B cell (primary cell): ENCODE measurements at regions not wholly inside any gene's neighbourhood (a gene's known extent, or its start where the extent isn't known, plus 50 kb on each side); places are given as distances from the start of the nearest gene placed in this dataset.

Experiments used
- ATAC-seq: fragments of 200-7000 bp; cut with Tn5 transposase; one replicate; pipeline ENCODE4 v1.10.0; 2021; ENCODE audit warnings: low read depth, mild to moderate bottlenecking, moderate number of reproducible peaks, moderate library complexity
- CTCF ChIA-PET: fragments of 350-600 bp; sonication (Branson Sonifier 250); formaldehyde crosslinking; loops from one replicate; lab custom pipeline; 2021; ENCODE audit warnings: antibody characterized with exemption, inconsistent platforms; lab: Charles Lee
- POLR2A ChIA-PET: fragments of 350-600 bp; sonication (Branson Sonifier 250); formaldehyde crosslinking; loops from one replicate; lab custom pipeline; 2021; ENCODE audit warnings: antibody characterized with exemption; lab: Charles Lee
- DNase-seq: peaks from one replicate; pipeline ENCODE4 v3.0.0; 2013
- H2AFZ ChIP-seq: 2 replicates; pipeline ENCODE4 v1.6.1; 2012; ENCODE audit warnings: mild to moderate bottlenecking, low read depth, low read length; ENCODE audit not compliant: insufficient read depth, poor library complexity, severe bottlenecking
- H3K27ac ChIP-seq, 2 donors: 1 replicate in 1 of 2; 2 replicates in 1 of 2; pipeline ENCODE4 v1.5.1; 2012 to 2013; ENCODE audit warnings: low read length in 2 of 2, mild to moderate bottlenecking in 2 of 2, moderate library complexity in 1 of 2
- H3K27me3 ChIP-seq, 4 experiments: fragments of 200-600 bp in 1 of 4; sonication (generic) in 1 of 4; replicated peaks in 1 of 4; 1 replicate in 2 of 4; 2 replicates in 2 of 4; pipeline versions ENCODE4 v1.6.1 to v1.7.0; 2013 to 2016; ENCODE audit warnings: low read length in 3 of 4, mild to moderate bottlenecking in 2 of 4, mixed read lengths in 1 of 4, moderate library complexity in 1 of 4; ENCODE audit not compliant: insufficient read depth in 4 of 4, control insufficient read depth in 3 of 4; ENCODE audit errors: control extremely low read depth in 1 of 4
- H3K36me3 ChIP-seq, 2 experiments: replicated peaks in 1 of 2; 1 replicate in 1 of 2; 2 replicates in 1 of 2; pipeline versions ENCODE4 v1.6.1 to v1.7.1; 2013; ENCODE audit warnings: low read length in 1 of 2; ENCODE audit not compliant: insufficient read depth in 2 of 2, control insufficient read depth in 1 of 2; ENCODE audit errors: control extremely low read depth in 1 of 2, extremely low read depth in 1 of 2
- H3K4me1 ChIP-seq, 2 donors: fragments of 200-600 bp in 1 of 2; sonication (generic) in 1 of 2; 1 replicate in 1 of 2; 2 replicates in 1 of 2; pipeline versions ENCODE4 v1.5.1 to v1.6.1; 2013 to 2017; ENCODE audit warnings: low read length in 2 of 2; ENCODE audit not compliant: control insufficient read depth in 2 of 2, insufficient read depth in 2 of 2
- H3K4me2 ChIP-seq: replicated peaks from 2 replicates; pipeline ENCODE3; 2012; ENCODE audit warnings: mild to moderate bottlenecking, low read depth, low read length; ENCODE audit not compliant: poor library complexity, severe bottlenecking
- H3K4me3 ChIP-seq, 5 experiments: fragments of 200-600 bp in 1 of 5; sonication (generic) in 1 of 5; 1 replicate in 3 of 5; 2 replicates in 2 of 5; pipeline versions ENCODE4 v1.5.1 to v1.7.0; 2011 to 2016; ENCODE audit warnings: low read length in 4 of 5, mild to moderate bottlenecking in 4 of 5, low read depth in 2 of 5, control low read depth in 1 of 5, moderate library complexity in 1 of 5; ENCODE audit not compliant: insufficient read depth in 1 of 5; ENCODE audit errors: control extremely low read depth in 1 of 5, extremely low read depth in 1 of 5
- H3K79me2 ChIP-seq: fragments of 200-600 bp; sonication (generic); one replicate; pipeline ENCODE4 v1.6.0; 2016; ENCODE audit warnings: low read length; ENCODE audit not compliant: control insufficient read depth, insufficient read depth
- H3K9ac ChIP-seq: fragments of 200-600 bp; sonication (generic); 2 replicates; pipeline ENCODE4 v1.6.1; 2017; ENCODE audit warnings: mild to moderate bottlenecking, low read length, moderate library complexity
- H3K9me3 ChIP-seq, 3 donors: one replicate each; pipeline versions ENCODE4 v1.6.1 to v1.7.1; 2013; ENCODE audit warnings: low read length in 2 of 3; ENCODE audit not compliant: control insufficient read depth in 2 of 3, insufficient read depth in 1 of 3; ENCODE audit errors: control extremely low read depth in 1 of 3
- H4K20me1 ChIP-seq: 2 replicates; pipeline ENCODE4 v1.6.0; 2012; ENCODE audit warnings: mild to moderate bottlenecking, low read length; ENCODE audit not compliant: insufficient read depth, control insufficient read depth, poor library complexity, severe bottlenecking
- H3K27ac Mint-ChIP-seq: one replicate; pipeline ENCODE4 v1.8.0; 2021; ENCODE audit warnings: mixed read lengths
- H3K27me3 Mint-ChIP-seq: one replicate; pipeline ENCODE4 v1.8.0; 2021; ENCODE audit warnings: mixed read lengths
- H3K4me1 Mint-ChIP-seq: one replicate; pipeline ENCODE4 v1.8.0; 2021; ENCODE audit warnings: mixed read lengths
- H3K4me3 Mint-ChIP-seq: one replicate; pipeline ENCODE4 v1.8.0; 2021; ENCODE audit warnings: mixed read lengths
- H3K9me3 Mint-ChIP-seq: one replicate; pipeline ENCODE4 v1.8.0; 2022; ENCODE audit warnings: mixed read lengths; ENCODE audit not compliant: insufficient read depth
- EZH2 ChIP-seq: IDR thresholded peaks from 2 replicates; pipeline ENCODE4 v1.6.1; 2012; ENCODE audit warnings: borderline replicate concordance, low read depth, mild to moderate bottlenecking, moderate library complexity, low read length; ENCODE audit not compliant: insufficient read depth, poor library complexity, severe bottlenecking
- WGBS: methylation state at CpG from one replicate; pipeline ENCODE4 v1.1.5; 2013; ENCODE audit warnings: missing lambda C conversion rate; ENCODE audit not compliant: insufficient coverage; 5-methylcytosine and 5-hydroxymethylcytosine counted together
- intact Hi-C: fragments of 100-400 bp; cut with micrococcal nuclease; formaldehyde crosslinking; loops from one replicate; pipeline ENCODE4 v1.10.0; 2022
- TF ChIP-seq, protein P1 (sequence below): fragments of 200-600 bp; IDR thresholded peaks from one replicate; pipeline ENCODE4 v1.8.0; 2022; ENCODE audit warnings: antibody characterized with exemption, mild to moderate bottlenecking

DNA sequence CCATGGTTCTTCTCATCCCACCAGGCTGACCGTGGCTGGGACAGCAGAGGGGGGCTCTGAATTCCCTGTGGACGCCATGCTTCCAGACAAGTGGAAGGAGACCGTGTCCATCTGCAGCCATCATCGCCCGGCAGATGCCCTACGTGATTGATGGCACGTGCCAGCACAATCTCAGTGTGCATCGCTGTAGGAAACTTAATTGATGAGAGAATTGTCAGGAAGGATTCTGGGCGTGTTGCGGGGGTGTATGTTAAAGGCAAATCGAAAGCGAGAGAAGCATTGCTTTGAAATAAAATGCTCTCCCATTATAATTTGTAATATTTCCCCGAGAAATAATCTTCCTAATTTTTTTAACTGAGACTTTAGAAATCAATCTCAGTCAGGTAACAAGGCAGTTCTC is 185.5 kb upstream of the CDH4 start:
- ATAC-seq (no peak), DNase-seq (no peak)
- WGBS, result 91% methylated on average over 8 of the region's 13 CpGs
- no peak overlapping the region for H3K27ac Mint-ChIP-seq
- no peak overlapping the region for H3K9ac ChIP-seq
- H2AFZ ChIP-seq, result no peak overlapping the region
- TF ChIP-seq, protein P1, sequence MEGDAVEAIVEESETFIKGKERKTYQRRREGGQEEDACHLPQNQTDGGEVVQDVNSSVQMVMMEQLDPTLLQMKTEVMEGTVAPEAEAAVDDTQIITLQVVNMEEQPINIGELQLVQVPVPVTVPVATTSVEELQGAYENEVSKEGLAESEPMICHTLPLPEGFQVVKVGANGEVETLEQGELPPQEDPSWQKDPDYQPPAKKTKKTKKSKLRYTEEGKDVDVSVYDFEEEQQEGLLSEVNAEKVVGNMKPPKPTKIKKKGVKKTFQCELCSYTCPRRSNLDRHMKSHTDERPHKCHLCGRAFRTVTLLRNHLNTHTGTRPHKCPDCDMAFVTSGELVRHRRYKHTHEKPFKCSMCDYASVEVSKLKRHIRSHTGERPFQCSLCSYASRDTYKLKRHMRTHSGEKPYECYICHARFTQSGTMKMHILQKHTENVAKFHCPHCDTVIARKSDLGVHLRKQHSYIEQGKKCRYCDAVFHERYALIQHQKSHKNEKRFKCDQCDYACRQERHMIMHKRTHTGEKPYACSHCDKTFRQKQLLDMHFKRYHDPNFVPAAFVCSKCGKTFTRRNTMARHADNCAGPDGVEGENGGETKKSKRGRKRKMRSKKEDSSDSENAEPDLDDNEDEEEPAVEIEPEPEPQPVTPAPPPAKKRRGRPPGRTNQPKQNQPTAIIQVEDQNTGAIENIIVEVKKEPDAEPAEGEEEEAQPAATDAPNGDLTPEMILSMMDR, result no peak
- no peak for TF ChIP-seq EZH2
- H3K4me1 Mint-ChIP-seq, result no peaks in the 10 kb centered on the region
- H3K4me2 ChIP-seq, result no peak overlapping the region
- no peak overlapping the region for H3K4me3 Mint-ChIP-seq
- no peaks in the 10 kb centered on the region for H3K79me2 ChIP-seq
- peaks cover 0 to 35% (median 0%) of the 10 kb centered on the region in 3 donors for H3K9me3 ChIP-seq
- no peaks in the 10 kb centered on the region for H4K20me1 ChIP-seq
- no peak overlapping the region for H3K4me3 ChIP-seq
- intact Hi-C loops, result no loop called here
- ChIA-PET CTCF (no interaction called here), POLR2A (no interaction called here)
- no peaks in the 10 kb centered on the region for H3K27me3 ChIP-seq
- peaks cover 7% of the 10 kb centered on the region for H3K9me3 Mint-ChIP-seq
- H3K27ac ChIP-seq, result no peak overlapping the region
- H3K27me3 Mint-ChIP-seq, result no peaks in the 10 kb centered on the region
- H3K36me3 ChIP-seq, result no peaks in the 10 kb centered on the region
- no peaks in the 10 kb centered on the region for H3K4me1 ChIP-seq

DNA sequence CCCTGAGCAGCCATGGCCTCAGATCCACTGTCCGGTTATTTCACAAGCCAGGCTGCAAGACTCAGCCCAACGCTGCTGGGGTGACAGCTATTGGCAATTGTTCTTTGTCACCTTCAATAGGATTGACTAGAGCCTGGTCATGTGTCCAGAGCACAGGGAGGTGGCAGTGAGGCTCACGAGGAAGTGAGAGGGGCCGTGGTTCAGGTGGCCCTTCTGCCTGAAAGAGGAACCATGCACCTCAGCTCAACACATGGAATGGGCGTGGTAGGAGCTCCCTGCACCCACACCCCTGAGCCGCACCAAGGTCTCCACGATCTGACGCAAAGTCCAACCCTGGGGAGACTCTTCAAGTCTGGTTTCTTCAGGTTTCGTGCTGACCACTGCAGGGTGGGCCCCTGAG is 184.8 kb upstream of the CDH4 start:
- ChIA-PET CTCF (no interaction called here), POLR2A (no interaction called here)
- no peak overlapping the region for H3K4me2 ChIP-seq
- H3K9me3 ChIP-seq, result peaks cover 0 to 32% (median 0%) of the 10 kb centered on the region in 3 donors
- H2AFZ ChIP-seq, result no peak overlapping the region
- H3K36me3 ChIP-seq, result no peaks in the 10 kb centered on the region
- intact Hi-C loops, result no loop called here
- H3K9ac ChIP-seq, result no peak overlapping the region
- WGBS, result 69% methylated on average over 9 of the region's 9 CpGs
- TF ChIP-seq EZH2, result no peak
- TF ChIP-seq, protein P1, result no peak
- H3K4me1 ChIP-seq, result no peaks in the 10 kb centered on the region
- H3K79me2 ChIP-seq, result no peaks in the 10 kb centered on the region
- no peak overlapping the region for H3K4me3 ChIP-seq
- H3K27ac Mint-ChIP-seq, result no peak overlapping the region
- H3K27me3 ChIP-seq, result no peaks in the 10 kb centered on the region
- H3K27me3 Mint-ChIP-seq, result no peaks in the 10 kb centered on the region
- no peaks in the 10 kb centered on the region for H4K20me1 ChIP-seq
- H3K4me1 Mint-ChIP-seq, result no peaks in the 10 kb centered on the region
- no peak overlapping the region for H3K4me3 Mint-ChIP-seq
- no peak overlapping the region for H3K27ac ChIP-seq
- H3K9me3 Mint-ChIP-seq, result peaks cover 10% of the 10 kb centered on the region
- DNase-seq, result no peak
- ATAC-seq, result no peak
